ENCODE measurements at regions not wholly inside any gene's neighbourhood (a gene's known extent, or its start where the extent isn't known, plus 50 kb on each side); places are given as distances from the start of the nearest gene placed in this dataset.

GRCh38 chr11:106236295-106236694, 158.8 kb downstream of the AASDHPPT start:
- TF ChIP-seq EZH2 (IDR thresholded peaks at IDR 0.05; ENCODE audit: insufficient read depth, low read length) = no peak
- no peak for TF ChIP-seq CTCF (IDR thresholded peaks at IDR 0.05; ENCODE audit: insufficient read depth, low read depth, low read length)

All from astrocyte (in vitro differentiated cells and primary cell).